Sigmoid colon (tissue), 6 donors: ENCODE measurements at regions not wholly inside any gene's neighbourhood (a gene's known extent, or its start where the extent isn't known, plus 50 kb on each side); places are given as distances from the start of the nearest gene placed in this dataset.
A peak's percentile ranks its signal among the peaks of the same experiment; 100 is the strongest.

ENCODE experiments used
- DNase-seq: peaks from one replicate; pipeline ENCODE4 v3.0.0-alpha.2; 2019
- H3K27ac ChIP-seq, 4 donors: fragments of 200-600 bp; sonication (generic); one replicate each; pipeline ENCODE4 v1.5.1; 2016 to 2019; ENCODE audit warnings: mild to moderate bottlenecking in 1 of 4
- H3K27me3 ChIP-seq, 3 donors: fragments of 200-600 bp; sonication (generic); one replicate each; pipeline ENCODE4 v1.5.1; 2019; ENCODE audit warnings: mild to moderate bottlenecking in 1 of 3
- H3K36me3 ChIP-seq, 4 donors: fragments of 200-600 bp; sonication (generic); one replicate each; pipeline ENCODE4 v1.5.1; 2016 to 2019
- H3K4me1 ChIP-seq, 4 donors: fragments of 200-600 bp; sonication (generic); one replicate each; pipeline ENCODE4 v1.5.1; 2017 to 2019
- H3K4me3 ChIP-seq, 4 donors: fragments of 200-600 bp; sonication (generic); one replicate each; pipeline ENCODE4 v1.5.1; 2017 to 2019; ENCODE audit warnings: mild to moderate bottlenecking in 2 of 4, moderate library complexity in 1 of 4
- H3K9me3 ChIP-seq, 4 donors: fragments of 200-600 bp in 3 of 4; sonication (generic) in 3 of 4; one replicate each; pipeline versions ENCODE4 v1.5.1 to v1.6.1; 2013 to 2019
- EP300 ChIP-seq, 4 donors: sonication (generic); formaldehyde crosslinking; IDR thresholded peaks; one replicate each; pipeline ENCODE4 v1.6.1; 2017; ENCODE audit warnings: antibody characterized with exemption in 4 of 4
- POLR2A ChIP-seq, 2 donors: fragments of 450-650 bp; IDR thresholded peaks; one replicate each; pipeline ENCODE4 v1.6.1; 2016; ENCODE audit warnings: antibody characterized with exemption in 2 of 2, mild to moderate bottlenecking in 2 of 2, moderate library complexity in 2 of 2
- POLR2AphosphoS5 ChIP-seq, 4 donors: sonication (generic); formaldehyde crosslinking; IDR thresholded peaks; one replicate each; pipeline ENCODE4 v1.6.1; 2017; ENCODE audit warnings: antibody characterized with exemption in 4 of 4
- WGBS, 2 donors: extraction: QIAGEN DNeasy Blood & Tissue Kit; methylation state at CpG; one replicate each; pipeline ENCODE4 v1.1.7; 2013; 5-methylcytosine and 5-hydroxymethylcytosine counted together
- intact Hi-C: fragments of 100-400 bp; cut with DNase I; formaldehyde crosslinking; loops from one replicate; pipeline ENCODE4 v1.15.1; 2023
- TF ChIP-seq, protein P1 (sequence below), 4 experiments: fragments of 450-650 bp in 3 of 4; fragments of 200-600 bp in 1 of 4; IDR thresholded peaks; one replicate each; pipeline ENCODE4 v1.5.1; 2016 to 2019; ENCODE audit warnings: antibody characterized with exemption in 4 of 4, mild to moderate bottlenecking in 3 of 4, moderate library complexity in 2 of 4
- donor health status: healthy with polysubstance abuse.
- donor health status: healthy.

GRCh38 chr2:5040571-5040970, 651.6 kb upstream of the SOX11 start:
- Histone ChIP-seq H3K4me1 (no peaks in the 10 kb centered on the region), H3K9me3 (no peaks in the 10 kb centered on the region), H3K27ac (no peak overlapping the region), H3K36me3 (no peaks in the 10 kb centered on the region), H3K27me3 (no peaks in the 10 kb centered on the region), H3K4me3 (no peak overlapping the region)
- WGBS, 2 donors, result 83 to 84% methylated on average over 3 of the region's 3 CpGs
- no peak for DNase-seq
- TF ChIP-seq POLR2AphosphoS5 (IDR thresholded peaks at IDR 0.05) (no peak), POLR2A (IDR thresholded peaks at IDR 0.05) (no peak)
- TF ChIP-seq, protein P1, sequence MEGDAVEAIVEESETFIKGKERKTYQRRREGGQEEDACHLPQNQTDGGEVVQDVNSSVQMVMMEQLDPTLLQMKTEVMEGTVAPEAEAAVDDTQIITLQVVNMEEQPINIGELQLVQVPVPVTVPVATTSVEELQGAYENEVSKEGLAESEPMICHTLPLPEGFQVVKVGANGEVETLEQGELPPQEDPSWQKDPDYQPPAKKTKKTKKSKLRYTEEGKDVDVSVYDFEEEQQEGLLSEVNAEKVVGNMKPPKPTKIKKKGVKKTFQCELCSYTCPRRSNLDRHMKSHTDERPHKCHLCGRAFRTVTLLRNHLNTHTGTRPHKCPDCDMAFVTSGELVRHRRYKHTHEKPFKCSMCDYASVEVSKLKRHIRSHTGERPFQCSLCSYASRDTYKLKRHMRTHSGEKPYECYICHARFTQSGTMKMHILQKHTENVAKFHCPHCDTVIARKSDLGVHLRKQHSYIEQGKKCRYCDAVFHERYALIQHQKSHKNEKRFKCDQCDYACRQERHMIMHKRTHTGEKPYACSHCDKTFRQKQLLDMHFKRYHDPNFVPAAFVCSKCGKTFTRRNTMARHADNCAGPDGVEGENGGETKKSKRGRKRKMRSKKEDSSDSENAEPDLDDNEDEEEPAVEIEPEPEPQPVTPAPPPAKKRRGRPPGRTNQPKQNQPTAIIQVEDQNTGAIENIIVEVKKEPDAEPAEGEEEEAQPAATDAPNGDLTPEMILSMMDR (IDR thresholded peaks at IDR 0.05), result no peak
- intact Hi-C loops, result no loop called here

DNA sequence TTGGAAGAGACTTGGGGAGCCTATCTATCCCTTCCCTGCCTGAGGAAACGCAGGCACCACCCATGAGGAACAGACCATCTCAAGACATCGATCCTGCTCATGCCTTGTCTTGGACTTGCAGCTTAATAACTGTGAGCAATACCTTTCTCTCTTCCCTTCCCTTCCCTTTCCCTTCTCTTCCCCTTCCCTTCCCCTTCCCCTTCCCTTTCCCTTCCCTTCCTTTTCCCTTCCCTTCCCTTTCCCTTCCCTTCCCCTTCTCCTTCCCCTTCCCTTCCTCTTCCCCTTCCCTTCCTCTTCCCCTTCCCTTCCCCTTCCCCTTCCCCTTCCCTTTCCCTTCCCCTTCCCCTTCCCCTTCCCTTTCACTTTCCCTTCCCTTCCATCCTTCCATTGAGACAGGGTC, 650.7 kb upstream of the SOX11 start:
- intact Hi-C loops, result no loop called here
- H3K27me3 ChIP-seq, result no peaks in the 10 kb centered on the region
- 81 to 92% methylated on average over 2 of the region's 2 CpGs for WGBS, 2 donors

GRCh38 chr2:5042666-5043440, 649.3 kb upstream of the SOX11 start:
- Histone ChIP-seq H3K27ac (peak overlapping the region in 1 of 4 donors; percentile 30), H3K4me3 (no peak overlapping the region), H3K27me3 (no peaks in the 10 kb centered on the region), H3K9me3 (no peaks in the 10 kb centered on the region), H3K4me1 (no peaks in the 10 kb centered on the region), H3K36me3 (no peaks in the 10 kb centered on the region)
- no peak for DNase-seq
- intact Hi-C loops, result no loop called here
- 83 to 88% methylated on average over 4 of the region's 4 CpGs for WGBS, 2 donors
- TF ChIP-seq POLR2A (IDR thresholded peaks at IDR 0.05), result no peak
- TF ChIP-seq EP300 (IDR thresholded peaks at IDR 0.05), result no peak
- TF ChIP-seq, protein P1 (IDR thresholded peaks at IDR 0.05), result no peak
- TF ChIP-seq POLR2AphosphoS5 (IDR thresholded peaks at IDR 0.05), result no peak

More for the DNA sequence above, 650.7 kb upstream of the SOX11 start:
- TF ChIP-seq EP300 (IDR thresholded peaks at IDR 0.05) (no peak), POLR2AphosphoS5 (IDR thresholded peaks at IDR 0.05) (no peak), POLR2A (IDR thresholded peaks at IDR 0.05) (no peak)
- TF ChIP-seq, protein P1 (IDR thresholded peaks at IDR 0.05), result no peak
- no peak for DNase-seq
- Histone ChIP-seq H3K9me3 (no peaks in the 10 kb centered on the region), H3K36me3 (no peaks in the 10 kb centered on the region), H3K4me1 (no peaks in the 10 kb centered on the region), H3K4me3 (no peak overlapping the region), H3K27ac (no peak overlapping the region)

DNA sequence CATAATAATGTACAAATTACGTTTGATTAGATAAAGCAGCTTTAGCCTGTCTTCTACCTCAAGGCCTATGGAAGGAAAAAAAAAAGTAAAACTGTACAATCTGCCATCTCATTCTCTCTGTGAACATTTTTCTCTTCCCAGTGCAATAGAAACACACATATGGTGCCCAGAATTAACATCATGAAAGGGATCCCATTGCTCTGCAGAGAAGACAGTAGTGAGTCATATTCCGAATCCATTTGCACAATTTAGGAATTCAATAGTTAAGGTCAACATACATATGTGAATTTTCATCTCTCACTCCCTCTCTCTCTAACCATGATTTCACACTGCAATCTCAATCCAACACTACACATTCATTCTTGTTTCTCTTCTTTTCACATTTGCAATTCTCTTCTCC, 640.9 kb upstream of the SOX11 start:
- H3K27ac ChIP-seq, result no peak overlapping the region
- DNase-seq, result no peak
- no peak overlapping the region for H3K4me3 ChIP-seq
- no peaks in the 10 kb centered on the region for H3K36me3 ChIP-seq
- no peaks in the 10 kb centered on the region for H3K4me1 ChIP-seq
- TF ChIP-seq EP300 (IDR thresholded peaks at IDR 0.05) (no peak), POLR2A (IDR thresholded peaks at IDR 0.05) (no peak)
- TF ChIP-seq, protein P1 (IDR thresholded peaks at IDR 0.05), result no peak
- WGBS, 2 donors, result 72 to 86% methylated on average over 2 of the region's 2 CpGs
- H3K9me3 ChIP-seq, result no peaks in the 10 kb centered on the region
- H3K27me3 ChIP-seq, result no peaks in the 10 kb centered on the region
- intact Hi-C loops, result no loop called here

- no peaks in the 10 kb centered on the region for H3K27me3 ChIP-seq
- DNase-seq, result no peak
- H3K9me3 ChIP-seq, result no peaks in the 10 kb centered on the region
- H3K4me1 ChIP-seq, result no peaks in the 10 kb centered on the region
- intact Hi-C loops, result no loop called here
- no peak overlapping the region for H3K4me3 ChIP-seq
- H3K27ac ChIP-seq, result no peak overlapping the region
- H3K36me3 ChIP-seq, result no peaks in the 10 kb centered on the region
- TF ChIP-seq POLR2A (IDR thresholded peaks at IDR 0.05), result no peak
- no peak for TF ChIP-seq POLR2AphosphoS5 (IDR thresholded peaks at IDR 0.05)
- TF ChIP-seq, protein P1 (IDR thresholded peaks at IDR 0.05), result no peak
- no peak for TF ChIP-seq EP300 (IDR thresholded peaks at IDR 0.05)
- WGBS, 2 donors, result 77 to 87% methylated on average over 7 of the region's 7 CpGs
These were observed 639.3 kb upstream of the SOX11 start for GRCh38 chr2:5052905-5053304.
